HEK293 (cell line): ENCODE measurements at regions not wholly inside any gene's neighbourhood (a gene's known extent, or its start where the extent isn't known, plus 50 kb on each side); places are given as distances from the start of the nearest gene placed in this dataset.

Experiments used
- GLI2 ChIP-seq: fragments of 450-650 bp; formaldehyde crosslinking; IDR thresholded peaks from 2 replicates; pipeline ENCODE4; 2017; ENCODE audit warnings: missing biosample characterization, missing genetic modification characterization, low read depth, borderline replicate concordance
- KLF1 ChIP-seq: fragments of 450-650 bp; formaldehyde crosslinking; IDR thresholded peaks from 2 replicates; pipeline ENCODE4 v1.5.1; 2016; ENCODE audit warnings: missing biosample characterization, missing genetic modification characterization
- ZBTB1 ChIP-seq: fragments of 450-650 bp; formaldehyde crosslinking; IDR thresholded peaks from 2 replicates; pipeline ENCODE4 v1.5.1; 2016; ENCODE audit warnings: missing biosample characterization, missing genetic modification characterization
- ZNF350 ChIP-seq: fragments of 450-650 bp; formaldehyde crosslinking; IDR thresholded peaks from 2 replicates; pipeline ENCODE4 v1.5.0; 2017; ENCODE audit warnings: missing biosample characterization, mild to moderate bottlenecking, missing genetic modification characterization
- ZNF433 ChIP-seq: fragments of 450-650 bp; formaldehyde crosslinking; IDR thresholded peaks from 2 replicates; pipeline ENCODE4 v1.5.1; 2016; ENCODE audit warnings: missing biosample characterization, missing genetic modification characterization, low read depth
- ZNF501 ChIP-seq: fragments of 450-650 bp; formaldehyde crosslinking; IDR thresholded peaks from 2 replicates; pipeline ENCODE4 v1.5.1; 2016; ENCODE audit warnings: missing biosample characterization, missing genetic modification characterization
- ZNF561 ChIP-seq: fragments of 450-650 bp; IDR thresholded peaks from 2 replicates; pipeline ENCODE4 v1.5.1; 2018; ENCODE audit warnings: missing biosample characterization, missing genetic modification characterization, borderline replicate concordance
- ZNF707 ChIP-seq: fragments of 450-650 bp; formaldehyde crosslinking; IDR thresholded peaks from 2 replicates; pipeline ENCODE4 v1.5.1; 2016; ENCODE audit warnings: missing biosample characterization, missing genetic modification characterization
- ZNF785 ChIP-seq: fragments of 450-650 bp; formaldehyde crosslinking; IDR thresholded peaks from 2 replicates; pipeline ENCODE4 v1.5.1; 2016; ENCODE audit warnings: missing biosample characterization, missing genetic modification characterization
- TF ChIP-seq, protein P1 (sequence below): fragments of 450-650 bp; formaldehyde crosslinking; IDR thresholded peaks from 2 replicates; pipeline ENCODE4 v1.5.1; 2016; ENCODE audit warnings: missing biosample characterization, missing genetic modification characterization
- TF ChIP-seq, protein P2 (sequence below): fragments of 450-650 bp; formaldehyde crosslinking; IDR thresholded peaks from 2 replicates; pipeline ENCODE4 v1.5.1; 2016; ENCODE audit warnings: missing biosample characterization, missing genetic modification characterization
- TF ChIP-seq, protein P3 (sequence below): fragments of 450-650 bp; formaldehyde crosslinking; IDR thresholded peaks from 2 replicates; pipeline ENCODE4 v1.5.1; 2016; ENCODE audit warnings: missing biosample characterization, missing genetic modification characterization

DNA sequence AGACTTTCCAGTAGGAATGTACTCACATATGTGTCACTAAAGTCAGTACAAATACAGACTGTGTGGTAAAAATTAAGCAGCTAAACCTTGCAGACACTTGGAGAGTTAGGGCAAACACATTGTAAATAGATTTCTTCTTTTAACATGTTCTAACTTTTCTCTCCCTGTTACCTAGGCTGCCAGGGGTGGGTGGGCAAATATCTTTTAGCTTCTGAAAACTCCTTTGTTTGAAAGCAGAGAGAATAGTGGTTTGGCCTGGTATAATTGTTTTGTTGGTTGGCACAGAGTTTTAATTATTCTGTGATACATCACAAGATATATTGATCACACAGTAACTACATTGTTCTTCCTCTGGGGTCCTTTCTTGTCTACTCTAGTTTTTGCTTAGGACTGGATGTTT lies 289.8 kb upstream of the DACH1 start:
- TF ChIP-seq ZNF561 (tag by site-specific recombination) (no peak), ZBTB1 (no peak), ZNF707 (tag by site-specific recombination) (no peak), KLF1 (tag by site-specific recombination) (no peak), ZNF501 (tag by site-specific recombination) (no peak), ZNF350 (no peak), ZNF785 (tag by site-specific recombination) (no peak), ZNF433 (no peak), GLI2 (tag by site-specific recombination) (no peak)
- TF ChIP-seq, protein P1, sequence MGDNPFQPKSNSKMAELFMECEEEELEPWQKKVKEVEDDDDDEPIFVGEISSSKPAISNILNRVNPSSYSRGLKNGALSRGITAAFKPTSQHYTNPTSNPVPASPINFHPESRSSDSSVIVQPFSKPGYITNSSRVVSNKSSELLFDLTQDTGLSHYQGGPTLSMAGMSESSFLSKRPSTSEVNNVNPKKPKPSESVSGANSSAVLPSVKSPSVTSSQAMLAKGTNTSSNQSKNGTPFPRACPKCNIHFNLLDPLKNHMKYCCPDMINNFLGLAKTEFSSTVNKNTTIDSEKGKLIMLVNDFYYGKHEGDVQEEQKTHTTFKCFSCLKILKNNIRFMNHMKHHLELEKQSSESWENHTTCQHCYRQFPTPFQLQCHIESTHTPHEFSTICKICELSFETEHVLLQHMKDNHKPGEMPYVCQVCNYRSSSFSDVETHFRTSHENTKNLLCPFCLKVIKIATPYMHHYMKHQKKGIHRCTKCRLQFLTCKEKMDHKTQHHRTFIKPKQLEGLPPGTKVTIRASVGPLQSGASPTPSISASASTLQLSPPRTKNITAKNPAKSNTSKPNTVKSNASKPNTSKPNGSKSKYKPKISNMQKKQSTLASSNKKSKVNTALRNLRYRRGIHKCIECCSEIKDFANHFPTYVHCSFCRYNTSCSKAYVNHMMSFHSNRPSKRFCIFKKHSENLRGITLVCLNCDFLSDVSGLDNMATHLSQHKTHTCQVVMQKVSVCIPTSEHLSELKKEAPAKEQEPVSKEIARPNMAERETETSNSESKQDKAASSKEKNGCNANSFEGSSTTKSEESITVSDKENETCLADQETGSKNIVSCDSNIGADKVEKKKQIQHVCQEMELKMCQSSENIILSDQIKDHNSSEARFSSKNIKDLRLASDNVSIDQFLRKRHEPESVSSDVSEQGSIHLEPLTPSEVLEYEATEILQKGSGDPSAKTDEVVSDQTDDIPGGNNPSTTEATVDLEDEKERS (tag by site-specific recombination): no peak
- TF ChIP-seq, protein P2, sequence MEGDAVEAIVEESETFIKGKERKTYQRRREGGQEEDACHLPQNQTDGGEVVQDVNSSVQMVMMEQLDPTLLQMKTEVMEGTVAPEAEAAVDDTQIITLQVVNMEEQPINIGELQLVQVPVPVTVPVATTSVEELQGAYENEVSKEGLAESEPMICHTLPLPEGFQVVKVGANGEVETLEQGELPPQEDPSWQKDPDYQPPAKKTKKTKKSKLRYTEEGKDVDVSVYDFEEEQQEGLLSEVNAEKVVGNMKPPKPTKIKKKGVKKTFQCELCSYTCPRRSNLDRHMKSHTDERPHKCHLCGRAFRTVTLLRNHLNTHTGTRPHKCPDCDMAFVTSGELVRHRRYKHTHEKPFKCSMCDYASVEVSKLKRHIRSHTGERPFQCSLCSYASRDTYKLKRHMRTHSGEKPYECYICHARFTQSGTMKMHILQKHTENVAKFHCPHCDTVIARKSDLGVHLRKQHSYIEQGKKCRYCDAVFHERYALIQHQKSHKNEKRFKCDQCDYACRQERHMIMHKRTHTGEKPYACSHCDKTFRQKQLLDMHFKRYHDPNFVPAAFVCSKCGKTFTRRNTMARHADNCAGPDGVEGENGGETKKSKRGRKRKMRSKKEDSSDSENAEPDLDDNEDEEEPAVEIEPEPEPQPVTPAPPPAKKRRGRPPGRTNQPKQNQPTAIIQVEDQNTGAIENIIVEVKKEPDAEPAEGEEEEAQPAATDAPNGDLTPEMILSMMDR (tag by site-specific recombination): no peak
- TF ChIP-seq, protein P3, sequence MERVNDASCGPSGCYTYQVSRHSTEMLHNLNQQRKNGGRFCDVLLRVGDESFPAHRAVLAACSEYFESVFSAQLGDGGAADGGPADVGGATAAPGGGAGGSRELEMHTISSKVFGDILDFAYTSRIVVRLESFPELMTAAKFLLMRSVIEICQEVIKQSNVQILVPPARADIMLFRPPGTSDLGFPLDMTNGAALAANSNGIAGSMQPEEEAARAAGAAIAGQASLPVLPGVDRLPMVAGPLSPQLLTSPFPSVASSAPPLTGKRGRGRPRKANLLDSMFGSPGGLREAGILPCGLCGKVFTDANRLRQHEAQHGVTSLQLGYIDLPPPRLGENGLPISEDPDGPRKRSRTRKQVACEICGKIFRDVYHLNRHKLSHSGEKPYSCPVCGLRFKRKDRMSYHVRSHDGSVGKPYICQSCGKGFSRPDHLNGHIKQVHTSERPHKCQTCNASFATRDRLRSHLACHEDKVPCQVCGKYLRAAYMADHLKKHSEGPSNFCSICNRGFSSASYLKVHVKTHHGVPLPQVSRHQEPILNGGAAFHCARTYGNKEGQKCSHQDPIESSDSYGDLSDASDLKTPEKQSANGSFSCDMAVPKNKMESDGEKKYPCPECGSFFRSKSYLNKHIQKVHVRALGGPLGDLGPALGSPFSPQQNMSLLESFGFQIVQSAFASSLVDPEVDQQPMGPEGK (tag by site-specific recombination): no peak
